ENCODE measurements at regions not wholly inside any gene's neighbourhood (a gene's known extent, or its start where the extent isn't known, plus 50 kb on each side); places are given as distances from the start of the nearest gene placed in this dataset.

DNA sequence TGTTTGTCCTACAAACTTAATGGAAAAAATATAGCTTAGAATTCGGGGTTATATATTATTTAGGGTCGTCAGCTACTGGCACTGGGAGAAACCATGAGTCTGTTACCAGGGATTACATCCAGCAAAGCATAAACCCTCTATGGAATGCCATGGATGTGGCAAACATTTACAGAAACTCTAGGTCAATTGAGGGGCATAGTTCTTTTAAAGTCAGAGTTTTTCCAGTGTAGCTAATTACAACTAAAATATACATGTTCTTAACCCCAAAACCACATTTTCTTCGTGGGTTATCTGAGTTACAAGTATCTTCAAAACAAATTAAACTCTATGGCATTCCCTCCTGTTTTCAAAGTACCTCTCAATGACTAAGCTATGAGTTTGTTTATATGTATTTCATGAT, 99.3 kb upstream of the THSD7A start:
- TF ChIP-seq, protein P1, sequence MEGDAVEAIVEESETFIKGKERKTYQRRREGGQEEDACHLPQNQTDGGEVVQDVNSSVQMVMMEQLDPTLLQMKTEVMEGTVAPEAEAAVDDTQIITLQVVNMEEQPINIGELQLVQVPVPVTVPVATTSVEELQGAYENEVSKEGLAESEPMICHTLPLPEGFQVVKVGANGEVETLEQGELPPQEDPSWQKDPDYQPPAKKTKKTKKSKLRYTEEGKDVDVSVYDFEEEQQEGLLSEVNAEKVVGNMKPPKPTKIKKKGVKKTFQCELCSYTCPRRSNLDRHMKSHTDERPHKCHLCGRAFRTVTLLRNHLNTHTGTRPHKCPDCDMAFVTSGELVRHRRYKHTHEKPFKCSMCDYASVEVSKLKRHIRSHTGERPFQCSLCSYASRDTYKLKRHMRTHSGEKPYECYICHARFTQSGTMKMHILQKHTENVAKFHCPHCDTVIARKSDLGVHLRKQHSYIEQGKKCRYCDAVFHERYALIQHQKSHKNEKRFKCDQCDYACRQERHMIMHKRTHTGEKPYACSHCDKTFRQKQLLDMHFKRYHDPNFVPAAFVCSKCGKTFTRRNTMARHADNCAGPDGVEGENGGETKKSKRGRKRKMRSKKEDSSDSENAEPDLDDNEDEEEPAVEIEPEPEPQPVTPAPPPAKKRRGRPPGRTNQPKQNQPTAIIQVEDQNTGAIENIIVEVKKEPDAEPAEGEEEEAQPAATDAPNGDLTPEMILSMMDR (IDR thresholded peaks at IDR 0.05) = no peak
- TF ChIP-seq POLR2A (IDR thresholded peaks at IDR 0.05) = no peak

Data from right lobe of liver (tissue), 4 donors.